ENCODE measurements at regions not wholly inside any gene's neighbourhood (a gene's known extent, or its start where the extent isn't known, plus 50 kb on each side); places are given as distances from the start of the nearest gene placed in this dataset.

GRCh38 chrX:131595120-131595519 lies 51.2 kb downstream of the OR13H1 start:
- no peak overlapping the region for H3K27ac ChIP-seq
- H3K9me3 ChIP-seq (ENCODE audit: control insufficient read depth, low read length) = no peaks in the 10 kb centered on the region
- no peak overlapping the region for H2AFZ ChIP-seq
- no peak for TF ChIP-seq CTCF (IDR thresholded peaks at IDR 0.05)
- no peak overlapping the region for H3K4me2 ChIP-seq (ENCODE audit: low read length)
- no peaks in the 10 kb centered on the region for H3K79me2 ChIP-seq
- no peaks in the 10 kb centered on the region for H3K27me3 ChIP-seq (ENCODE audit: control insufficient read depth, insufficient read depth, low read length)
- H3K9ac ChIP-seq = no peak overlapping the region
- H3K4me1 ChIP-seq = no peaks in the 10 kb centered on the region
- no peaks in the 10 kb centered on the region for H3K36me3 ChIP-seq (ENCODE audit: control insufficient read depth, insufficient read depth, low read length)
- H3K4me3 ChIP-seq (ENCODE audit: low read depth, low read length) = no peak overlapping the region

GRCh38 chrX:131607792-131608369 lies 64.0 kb downstream of the OR13H1 start:
- H3K27ac ChIP-seq = no peak overlapping the region
- H3K4me2 ChIP-seq (ENCODE audit: low read length) = no peak overlapping the region
- no peak for TF ChIP-seq CTCF (IDR thresholded peaks at IDR 0.05)
- H3K27me3 ChIP-seq (ENCODE audit: control insufficient read depth, insufficient read depth, low read length) = no peaks in the 10 kb centered on the region
- H2AFZ ChIP-seq = no peak overlapping the region
- H3K36me3 ChIP-seq (ENCODE audit: control insufficient read depth, insufficient read depth, low read length) = no peaks in the 10 kb centered on the region
- no peak overlapping the region for H3K9ac ChIP-seq
- no peaks in the 10 kb centered on the region for H3K4me1 ChIP-seq
- H3K79me2 ChIP-seq = no peaks in the 10 kb centered on the region
- no peak overlapping the region for H3K4me3 ChIP-seq (ENCODE audit: low read depth, low read length)
- no peaks in the 10 kb centered on the region for H3K9me3 ChIP-seq (ENCODE audit: control insufficient read depth, low read length)

- Histone ChIP-seq H3K4me3 (ENCODE audit: low read depth, low read length) (no peak overlapping the region), H3K9ac (no peak overlapping the region), H3K36me3 (ENCODE audit: control insufficient read depth, insufficient read depth, low read length) (no peaks in the 10 kb centered on the region), H3K79me2 (no peaks in the 10 kb centered on the region), H2AFZ (no peak overlapping the region), H3K4me1 (no peaks in the 10 kb centered on the region), H3K4me2 (ENCODE audit: low read length) (no peak overlapping the region), H3K27ac (no peak overlapping the region), H3K27me3 (ENCODE audit: control insufficient read depth, insufficient read depth, low read length) (no peaks in the 10 kb centered on the region), H3K9me3 (ENCODE audit: control insufficient read depth, low read length) (no peaks in the 10 kb centered on the region)
- TF ChIP-seq CTCF (IDR thresholded peaks at IDR 0.05) = no peak
Measured at GRCh38 chrX:131609480-131609879, 65.6 kb downstream of the OR13H1 start.

DNA sequence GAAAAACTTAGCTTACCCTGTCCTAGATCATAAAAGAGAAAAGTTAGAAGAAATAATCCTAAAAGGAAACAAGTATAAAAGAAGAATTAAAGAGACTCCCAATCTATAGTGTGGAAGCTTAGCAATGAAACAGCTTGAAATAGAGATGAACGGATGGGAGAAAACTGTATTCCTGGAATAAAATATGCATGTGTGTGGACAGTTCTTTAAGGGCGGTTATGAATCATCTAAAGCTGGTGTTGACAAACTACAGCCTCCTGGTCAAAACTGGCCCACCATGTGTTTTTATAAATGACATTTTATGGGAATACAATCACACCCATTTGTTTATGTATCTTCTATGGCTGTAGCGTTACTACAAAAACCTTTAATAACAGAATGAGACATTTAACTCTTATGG lies 69.4 kb downstream of the OR13H1 start:
- no peak overlapping the region for H3K4me2 ChIP-seq (ENCODE audit: low read length)
- H3K36me3 ChIP-seq (ENCODE audit: control insufficient read depth, insufficient read depth, low read length) = no peaks in the 10 kb centered on the region
- no peak overlapping the region for H3K9ac ChIP-seq
- H3K27ac ChIP-seq = no peak overlapping the region
- no peak overlapping the region for H2AFZ ChIP-seq
- H3K4me1 ChIP-seq = no peaks in the 10 kb centered on the region
- no peaks in the 10 kb centered on the region for H3K79me2 ChIP-seq
- TF ChIP-seq CTCF (IDR thresholded peaks at IDR 0.05) = no peak
- no peak overlapping the region for H3K4me3 ChIP-seq (ENCODE audit: low read depth, low read length)
- no peaks in the 10 kb centered on the region for H3K27me3 ChIP-seq (ENCODE audit: control insufficient read depth, insufficient read depth, low read length)
- H3K9me3 ChIP-seq (ENCODE audit: control insufficient read depth, low read length) = no peaks in the 10 kb centered on the region

GRCh38 chrX:131614241-131614640 lies 70.4 kb downstream of the OR13H1 start:
- no peaks in the 10 kb centered on the region for H3K36me3 ChIP-seq (ENCODE audit: control insufficient read depth, insufficient read depth, low read length)
- H3K4me3 ChIP-seq (ENCODE audit: low read depth, low read length) = no peak overlapping the region
- no peaks in the 10 kb centered on the region for H3K79me2 ChIP-seq
- no peak for TF ChIP-seq CTCF (IDR thresholded peaks at IDR 0.05)
- H3K27me3 ChIP-seq (ENCODE audit: control insufficient read depth, insufficient read depth, low read length) = no peaks in the 10 kb centered on the region
- H3K9me3 ChIP-seq (ENCODE audit: control insufficient read depth, low read length) = no peaks in the 10 kb centered on the region
- H3K4me1 ChIP-seq = no peaks in the 10 kb centered on the region
- H3K9ac ChIP-seq = no peak overlapping the region
- H3K27ac ChIP-seq = no peak overlapping the region
- no peak overlapping the region for H3K4me2 ChIP-seq (ENCODE audit: low read length)
- no peak overlapping the region for H2AFZ ChIP-seq
